HG03196 (cell line): ENCODE measurements at regions not wholly inside any gene's neighbourhood (a gene's known extent, or its start where the extent isn't known, plus 50 kb on each side); places are given as distances from the start of the nearest gene placed in this dataset.

Source experiments
- ATAC-seq: cut with Tn5 transposase; IDR thresholded peaks from one replicate; pipeline ENCODE4 v1.9.1; 2021; ENCODE audit not compliant: unreplicated experiment

GRCh38 chr3:168895419-168895818, 768.1 kb downstream of the MECOM start:
- ATAC-seq: no peak

DNA sequence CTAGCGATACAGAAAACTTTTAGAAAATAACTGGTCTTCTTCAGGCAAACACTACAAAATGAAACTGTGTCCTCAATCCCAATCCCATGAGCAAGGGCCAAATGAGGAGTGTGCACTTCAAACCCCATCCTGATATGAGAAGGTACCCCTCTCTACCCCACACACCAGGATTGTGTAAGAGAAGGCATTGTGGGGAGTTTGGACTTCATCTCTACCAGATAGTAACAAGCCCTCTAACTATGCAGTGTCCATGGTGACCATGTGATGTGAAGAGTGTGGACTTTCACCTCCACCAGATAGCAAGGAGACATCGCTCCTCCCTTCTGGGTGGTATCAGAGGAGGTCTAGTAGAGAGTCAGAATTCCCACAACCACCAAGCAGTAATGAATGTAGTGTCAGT, 769.3 kb downstream of the MECOM start:
- no peak for ATAC-seq

DNA sequence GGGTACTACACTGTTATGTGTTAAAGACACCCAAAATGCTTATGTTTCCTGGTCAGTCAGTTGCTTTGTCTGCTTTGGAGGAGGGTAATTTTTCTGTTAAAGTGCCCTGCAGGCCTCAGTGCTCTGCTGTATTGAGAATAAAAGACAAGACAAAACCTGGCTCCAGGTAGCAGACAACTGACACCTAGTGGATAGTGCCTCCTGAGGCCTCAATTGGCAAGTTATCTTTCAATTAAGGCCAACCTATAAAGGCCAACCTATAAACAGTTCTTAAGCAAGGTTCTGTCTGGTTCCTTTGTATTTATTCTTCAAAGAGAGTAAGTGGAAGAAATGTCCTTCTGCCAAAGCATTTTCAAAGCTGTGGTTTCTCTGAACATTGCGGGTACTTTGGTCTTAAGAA, 773.8 kb downstream of the MECOM start:
- ATAC-seq: no peak

DNA sequence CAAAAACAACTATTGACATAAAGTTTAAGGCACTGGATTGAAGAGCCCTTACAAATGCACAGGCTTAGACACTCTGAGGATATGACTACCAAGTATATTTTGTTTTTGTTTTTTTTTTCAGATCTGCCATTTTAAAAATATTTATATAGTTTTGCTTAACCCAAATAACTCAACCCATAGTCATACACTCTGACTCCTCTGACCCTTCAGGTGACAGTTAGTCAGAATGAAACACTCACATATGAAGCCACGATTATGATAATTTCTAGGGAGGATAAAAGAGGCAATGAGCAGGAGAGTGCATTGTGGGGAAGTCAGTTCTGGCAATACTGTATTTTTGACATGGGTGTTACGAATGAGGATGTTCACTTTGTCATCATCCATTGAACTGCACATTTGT, 774.7 kb downstream of the MECOM start:
- no peak for ATAC-seq

GRCh38 chr3:168885028-168885427, 778.5 kb downstream of the MECOM start:
- no peak for ATAC-seq

DNA sequence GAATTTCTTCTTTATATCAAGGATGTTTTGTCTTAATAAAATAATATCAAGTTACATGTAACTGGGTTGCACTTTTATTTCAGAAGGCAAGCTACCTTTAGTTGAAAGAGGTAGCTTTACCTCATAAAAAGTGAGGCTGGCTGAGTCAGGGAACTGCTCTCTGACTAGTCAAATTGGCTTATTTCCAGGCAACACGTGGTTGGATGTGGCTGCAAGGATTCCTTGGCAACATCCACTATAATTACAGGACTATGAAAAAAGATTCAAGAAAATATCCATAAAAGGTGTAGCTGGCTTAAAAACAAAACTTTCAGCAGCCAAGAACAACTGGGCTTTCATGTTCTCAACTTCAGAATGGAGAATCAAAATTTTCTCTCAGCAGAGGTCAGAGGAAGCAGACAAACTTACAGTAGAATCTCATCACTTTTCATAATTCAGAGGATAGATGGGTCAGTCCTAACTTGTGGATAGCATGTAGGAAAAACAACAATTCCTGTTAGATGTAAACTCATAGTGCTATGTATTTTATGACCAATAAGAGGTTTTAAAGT, 779.1 kb downstream of the MECOM start:
- ATAC-seq: no peak

- no peak for ATAC-seq
Measured at GRCh38 chr3:168883145-168883544, 780.4 kb downstream of the MECOM start.

DNA sequence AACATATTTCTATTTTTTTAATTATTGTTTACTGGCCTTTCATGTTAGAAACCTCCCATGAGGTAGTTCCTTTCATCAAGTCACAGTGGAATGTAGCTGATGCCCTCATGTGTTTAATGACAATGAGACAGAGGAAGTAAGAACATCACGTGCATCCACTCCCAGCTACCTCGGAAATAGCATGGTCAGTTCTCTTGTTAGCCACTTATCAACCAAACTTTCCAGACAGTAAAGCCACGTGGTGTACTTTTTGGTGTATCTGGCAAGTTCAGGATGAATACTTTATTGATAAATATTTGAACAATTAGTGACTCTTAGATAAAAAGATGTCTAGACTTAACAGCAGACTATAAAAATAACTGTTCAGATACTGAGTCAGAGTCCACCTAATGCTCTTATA, 781.7 kb downstream of the MECOM start:
- ATAC-seq: no peak

DNA sequence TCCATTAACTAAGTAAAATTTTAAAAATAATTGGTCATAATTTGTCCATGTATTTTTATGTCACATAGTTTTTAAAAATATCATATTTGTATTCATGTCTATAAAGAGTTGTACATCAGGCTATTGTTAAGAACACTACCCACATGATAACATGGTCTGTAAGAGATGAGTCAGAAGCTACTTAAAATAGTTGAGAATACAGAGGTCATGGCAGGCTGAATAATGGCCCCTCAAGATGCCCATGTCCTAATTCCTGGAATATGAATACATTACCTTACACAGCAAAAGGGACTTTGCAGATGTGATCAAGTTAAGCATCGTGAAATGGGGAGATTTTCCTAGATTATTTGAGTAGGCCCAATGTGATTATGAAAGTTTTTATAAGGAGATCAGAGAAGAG, 782.9 kb upstream of the GOLIM4 start:
- ATAC-seq: no peak

DNA sequence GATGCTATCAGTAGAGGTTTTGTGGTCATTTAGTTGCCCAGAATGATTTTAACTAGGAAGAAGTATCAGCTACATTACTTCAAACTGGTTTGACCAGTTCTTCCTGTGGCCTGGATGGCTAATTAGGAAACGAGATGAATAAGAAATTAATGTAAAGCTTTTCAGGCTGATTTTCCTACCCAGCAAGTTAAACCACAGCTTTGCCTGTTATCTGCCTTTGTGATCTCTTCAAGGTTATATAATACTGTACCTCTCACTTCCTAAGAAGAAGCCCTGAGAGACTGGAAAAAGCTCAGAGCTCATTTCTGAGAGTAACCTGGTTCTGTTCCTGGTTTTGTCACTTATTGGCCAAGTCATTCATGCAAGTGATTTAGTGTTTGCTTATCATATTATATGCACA, 782.2 kb upstream of the GOLIM4 start:
- ATAC-seq: no peak

- ATAC-seq: no peak
Measured at GRCh38 chr3:168876346-168877035, 780.8 kb upstream of the GOLIM4 start.

GRCh38 chr3:168872826-168873225, 777.1 kb upstream of the GOLIM4 start:
- no peak for ATAC-seq

GRCh38 chr3:168870892-168871291, 775.2 kb upstream of the GOLIM4 start:
- ATAC-seq: no peak

- ATAC-seq: no peak
Measured at GRCh38 chr3:168865022-168865551, 769.4 kb upstream of the GOLIM4 start.

DNA sequence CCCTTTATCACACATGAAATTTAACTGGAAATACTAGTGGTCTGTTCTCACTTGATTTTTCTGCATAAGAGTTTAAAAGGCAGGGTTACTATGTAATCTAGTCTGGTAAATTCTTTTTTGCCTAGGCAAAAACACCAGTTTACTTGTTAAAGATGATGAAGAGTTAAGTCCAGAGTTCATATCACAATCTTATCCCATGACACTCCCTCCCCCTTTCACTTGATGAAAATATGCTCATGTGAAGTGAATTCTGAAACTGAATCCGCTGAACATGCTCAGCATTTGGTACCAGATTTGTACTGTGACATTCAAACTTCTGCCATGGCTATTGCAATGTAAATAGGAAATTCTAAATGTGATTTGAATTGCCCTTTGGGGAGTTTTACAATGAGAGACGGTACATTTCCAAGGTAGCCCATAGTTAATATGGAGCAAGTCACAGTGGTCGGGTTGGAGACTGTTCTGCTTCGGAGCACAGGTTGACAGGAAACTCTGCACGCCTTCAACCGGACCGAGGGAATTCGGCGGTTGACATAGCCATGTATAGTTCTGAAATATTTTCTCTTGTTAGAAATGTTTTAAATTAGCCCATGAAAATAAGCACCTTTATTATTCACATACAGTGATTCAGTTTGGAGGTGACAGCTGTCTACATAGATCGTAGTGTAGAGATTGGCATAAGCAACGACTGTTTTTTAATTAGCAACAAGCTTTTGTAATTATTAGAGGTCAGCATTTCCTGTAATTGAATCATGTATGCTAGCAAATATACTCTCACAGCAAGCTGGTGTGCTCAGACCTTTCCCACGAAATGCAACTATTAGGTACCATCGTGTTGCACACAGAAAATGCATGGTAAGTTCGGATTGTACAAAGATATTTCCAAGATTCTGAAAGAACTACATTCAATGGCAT, 768.6 kb upstream of the GOLIM4 start:
- ATAC-seq: no peak

DNA sequence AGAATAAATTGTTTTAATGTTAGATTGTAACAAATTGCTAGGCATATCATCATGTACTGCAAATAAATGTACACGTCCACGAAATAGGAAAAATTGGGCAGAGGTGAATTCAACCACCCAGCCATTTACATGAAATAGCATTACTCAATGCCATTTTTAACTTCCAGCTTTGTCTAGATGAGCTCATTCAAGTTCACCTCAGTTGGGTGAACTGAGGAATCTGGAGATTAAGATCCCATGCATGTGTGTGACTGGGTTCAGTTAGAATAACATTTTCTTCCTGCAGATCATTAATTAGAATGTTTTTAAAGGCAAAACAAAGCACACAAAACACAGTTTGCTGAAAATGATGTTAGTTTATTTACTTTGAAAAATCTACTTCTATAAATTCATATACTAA, 767.8 kb upstream of the GOLIM4 start:
- no peak for ATAC-seq

DNA sequence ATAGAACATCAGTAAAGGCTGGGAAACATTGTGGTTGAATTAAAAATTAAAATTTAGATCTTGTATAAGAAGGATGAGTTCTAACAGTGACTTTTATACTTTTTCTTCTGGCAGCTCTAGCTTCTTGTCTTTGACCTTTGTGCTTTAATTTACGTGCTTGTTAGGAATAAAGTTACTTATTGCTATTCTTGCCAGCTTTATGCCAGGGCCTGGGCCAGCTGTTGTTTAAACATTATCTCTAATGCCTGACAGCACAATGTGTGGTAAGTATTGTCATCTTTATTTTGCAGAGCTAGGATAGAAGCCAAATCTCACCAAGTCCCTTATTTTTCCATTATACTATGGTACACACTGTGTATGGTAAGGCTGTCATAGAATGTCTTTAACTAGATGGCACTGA, 766.7 kb upstream of the GOLIM4 start:
- no peak for ATAC-seq

- no peak for ATAC-seq
Measured at GRCh38 chr3:168860592-168860991, 764.9 kb upstream of the GOLIM4 start.

DNA sequence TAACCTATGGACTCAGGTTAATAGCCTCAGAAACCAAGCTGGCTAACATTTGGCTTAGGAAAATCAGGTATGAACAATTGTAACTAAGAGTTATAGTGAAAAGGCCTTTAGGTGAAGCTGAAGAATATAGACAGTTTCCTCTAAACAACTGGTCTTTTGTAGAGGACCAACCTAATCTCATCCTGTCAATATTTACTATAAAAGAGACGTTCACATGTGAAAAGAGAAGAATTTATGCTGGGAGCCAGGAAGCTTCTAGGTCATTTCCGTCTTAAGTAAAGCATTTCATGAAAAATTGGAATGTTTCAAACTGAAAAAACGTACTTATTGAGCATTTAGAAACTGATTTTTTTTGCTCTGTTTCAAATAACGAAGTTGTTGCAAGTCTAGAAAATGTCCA, 764.3 kb upstream of the GOLIM4 start:
- no peak for ATAC-seq

GRCh38 chr3:168859574-168859973, 763.9 kb upstream of the GOLIM4 start:
- ATAC-seq: no peak

GRCh38 chr3:168859143-168859542, 763.4 kb upstream of the GOLIM4 start:
- ATAC-seq: no peak

DNA sequence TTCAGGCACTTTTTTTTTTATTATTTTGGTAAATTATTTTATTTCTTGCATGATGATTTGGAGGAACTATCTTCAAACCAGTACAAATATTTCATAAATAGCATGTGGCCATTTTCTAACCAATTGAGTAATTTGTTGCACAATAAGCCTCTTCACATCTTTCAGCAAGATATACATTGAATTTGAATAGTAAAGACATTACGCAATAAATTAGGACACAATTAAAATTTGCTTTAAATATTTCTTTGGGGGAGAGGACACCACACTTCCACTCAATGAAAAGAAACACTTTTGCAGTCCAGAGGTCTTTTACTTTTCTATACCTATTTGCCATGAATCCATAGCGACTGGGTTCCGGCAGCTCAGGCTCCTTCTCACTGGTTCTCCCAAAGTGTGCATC, 762.6 kb upstream of the GOLIM4 start:
- ATAC-seq: no peak
